ENCODE measurements at regions not wholly inside any gene's neighbourhood (a gene's known extent, or its start where the extent isn't known, plus 50 kb on each side); places are given as distances from the start of the nearest gene placed in this dataset.

GRCh38 chr20:4358552-4358951 lies 109.5 kb upstream of the ADRA1D start:
- no peak for DNase-seq (ENCODE audit: low read depth)
- TF ChIP-seq CTCF (IDR thresholded peaks at IDR 0.05; ENCODE audit: insufficient read depth, low read length, poor library complexity, severe bottlenecking): no peak
- Histone ChIP-seq H3K27me3 (ENCODE audit: control insufficient read depth, insufficient read depth, low read length) (no peaks in the 10 kb centered on the region), H3K4me3 (ENCODE audit: low read depth, low read length) (no peak overlapping the region), H3K36me3 (ENCODE audit: control insufficient read depth, insufficient read depth, low read length) (no peaks in the 10 kb centered on the region)

GRCh38 chr20:4352348-4352747 lies 103.3 kb upstream of the ADRA1D start:
- Histone ChIP-seq H3K4me3 (ENCODE audit: low read depth, low read length) (no peak overlapping the region), H3K36me3 (ENCODE audit: control insufficient read depth, insufficient read depth, low read length) (no peaks in the 10 kb centered on the region), H3K27me3 (ENCODE audit: control insufficient read depth, insufficient read depth, low read length) (no peaks in the 10 kb centered on the region)
- no peak for DNase-seq (ENCODE audit: low read depth)
- no peak for TF ChIP-seq CTCF (IDR thresholded peaks at IDR 0.05; ENCODE audit: insufficient read depth, low read length, poor library complexity, severe bottlenecking)

- DNase-seq (ENCODE audit: low read depth): no peak
- H3K36me3 ChIP-seq (ENCODE audit: control insufficient read depth, insufficient read depth, low read length): no peaks in the 10 kb centered on the region
- H3K27me3 ChIP-seq (ENCODE audit: control insufficient read depth, insufficient read depth, low read length): peaks cover 2% of the 10 kb centered on the region
- H3K4me3 ChIP-seq (ENCODE audit: low read depth, low read length): no peak overlapping the region
- no peak for TF ChIP-seq CTCF (IDR thresholded peaks at IDR 0.05; ENCODE audit: insufficient read depth, low read length, poor library complexity, severe bottlenecking)
These were observed 101.0 kb upstream of the ADRA1D start for GRCh38 chr20:4350096-4350495.

- Histone ChIP-seq H3K36me3 (ENCODE audit: control insufficient read depth, insufficient read depth, low read length) (no peaks in the 10 kb centered on the region), H3K27me3 (ENCODE audit: control insufficient read depth, insufficient read depth, low read length) (peaks cover 2% of the 10 kb centered on the region), H3K4me3 (ENCODE audit: low read depth, low read length) (no peak overlapping the region)
- no peak for TF ChIP-seq CTCF (IDR thresholded peaks at IDR 0.05; ENCODE audit: insufficient read depth, low read length, poor library complexity, severe bottlenecking)
- no peak for DNase-seq (ENCODE audit: low read depth)
These were observed 95.6 kb upstream of the ADRA1D start for GRCh38 chr20:4344670-4345069.

- H3K27me3 ChIP-seq (ENCODE audit: control insufficient read depth, insufficient read depth, low read length): peaks cover 2% of the 10 kb centered on the region
These were observed 93.5 kb upstream of the ADRA1D start for GRCh38 chr20:4342609-4343008.

More at GRCh38 chr20:4342609-4343008, 93.5 kb upstream of the ADRA1D start:
- no peak for TF ChIP-seq CTCF (IDR thresholded peaks at IDR 0.05; ENCODE audit: insufficient read depth, low read length, poor library complexity, severe bottlenecking)
- no peak for DNase-seq (ENCODE audit: low read depth)
- no peaks in the 10 kb centered on the region for H3K36me3 ChIP-seq (ENCODE audit: control insufficient read depth, insufficient read depth, low read length)
- H3K4me3 ChIP-seq (ENCODE audit: low read depth, low read length): no peak overlapping the region
